ENCODE measurements at regions not wholly inside any gene's neighbourhood (a gene's known extent, or its start where the extent isn't known, plus 50 kb on each side); places are given as distances from the start of the nearest gene placed in this dataset.

GRCh38 chr2:117071556-117072102 is 742.9 kb upstream of the DDX18 start:
- DNase-seq (ENCODE audit: low spot score) = no peak

DNA sequence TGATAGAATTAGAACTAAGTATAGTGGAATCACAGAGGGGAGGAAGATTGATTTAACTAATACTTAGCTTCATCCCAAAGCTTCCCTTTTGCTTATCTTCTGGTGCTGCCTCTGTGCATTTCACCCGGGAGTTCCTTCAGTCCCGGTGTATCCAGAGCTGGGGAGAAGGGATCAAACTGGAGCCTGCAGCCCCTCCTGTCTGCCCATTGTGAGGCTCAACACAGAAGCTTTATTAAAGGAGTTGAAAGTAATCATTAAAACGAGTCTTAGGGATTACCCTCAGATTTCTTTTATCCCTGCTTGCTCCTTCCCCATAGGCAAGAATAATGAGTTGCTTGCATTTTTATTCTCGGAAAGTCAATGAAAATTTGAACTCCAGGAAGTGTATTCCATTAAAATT is 739.7 kb upstream of the DDX18 start:
- DNase-seq (ENCODE audit: low spot score) = no peak

DNA sequence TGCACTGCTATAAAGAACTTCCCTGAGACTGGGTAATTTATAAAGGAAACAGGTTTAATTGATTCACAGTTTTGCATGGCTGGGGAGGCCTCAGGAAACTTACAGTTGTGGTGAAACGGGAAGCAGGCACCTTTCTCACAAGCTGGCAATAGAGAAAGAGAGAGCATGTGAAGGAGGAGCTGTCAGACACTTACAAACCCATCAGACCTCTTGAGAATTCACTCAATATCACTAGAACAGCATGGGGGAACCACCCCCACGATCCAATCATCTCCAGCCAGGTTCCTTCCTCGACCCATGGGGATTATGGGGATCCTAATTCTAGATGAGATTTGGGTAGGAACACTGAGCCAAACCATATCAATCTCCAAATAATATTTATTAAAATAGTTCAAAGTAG is 729.2 kb upstream of the DDX18 start:
- no peak for DNase-seq (ENCODE audit: low spot score)

DNA sequence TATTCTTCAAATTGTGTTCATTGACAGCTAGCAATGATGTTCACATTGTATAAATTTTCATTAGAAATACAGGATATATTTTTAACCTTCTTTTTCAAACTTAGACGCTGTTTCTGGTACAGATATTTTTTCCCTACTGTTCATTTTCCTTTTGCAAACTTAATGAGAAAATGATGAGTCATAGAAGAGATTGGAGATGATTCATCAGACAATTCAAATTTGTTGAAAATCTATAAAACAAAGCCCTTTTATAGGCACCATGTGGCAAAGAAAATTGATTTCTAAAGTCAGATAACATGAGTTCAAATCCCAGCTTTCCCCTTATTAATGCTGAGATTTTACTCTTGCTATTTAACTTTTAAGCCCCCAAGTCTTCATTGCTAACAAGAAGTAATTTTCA is 728.8 kb upstream of the DDX18 start:
- no peak for DNase-seq (ENCODE audit: low spot score)

DNA sequence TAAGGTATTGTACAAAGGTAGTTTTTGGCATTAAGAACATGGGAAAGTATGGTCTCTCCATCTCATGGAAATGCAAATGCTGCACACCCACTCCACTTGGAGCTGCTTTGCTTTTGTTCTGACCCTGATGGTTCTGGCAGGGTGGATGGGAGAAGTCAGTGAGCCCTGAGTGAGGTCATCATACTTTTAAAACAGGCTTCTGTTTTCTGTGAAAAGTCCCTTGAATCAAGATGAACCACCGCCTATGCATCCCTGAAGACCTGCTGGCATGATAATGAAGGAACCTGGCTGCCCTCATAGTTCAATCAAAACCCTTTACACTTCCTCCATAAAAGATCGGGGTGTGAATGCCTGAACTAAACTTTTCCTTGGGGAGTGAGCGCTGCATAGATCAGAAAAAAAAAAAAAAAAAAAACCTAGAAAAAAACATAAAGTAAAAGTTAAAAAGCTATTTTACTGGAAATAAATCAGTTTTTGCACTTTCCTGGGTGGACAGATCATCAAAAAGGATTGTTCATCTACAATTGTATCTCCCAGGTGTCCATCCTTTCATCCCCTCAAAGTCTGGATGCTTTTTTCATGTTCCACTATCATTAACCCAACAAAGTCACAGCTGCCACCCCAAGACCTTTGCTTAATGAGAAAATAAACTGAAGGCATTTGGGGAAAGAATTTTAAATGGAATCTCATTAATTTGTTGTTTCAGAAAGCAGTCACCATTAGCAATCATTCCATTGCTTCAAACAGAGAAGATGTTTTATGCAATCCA is 728.1 kb upstream of the DDX18 start:
- DNase-seq (ENCODE audit: low spot score) = no peak

DNA sequence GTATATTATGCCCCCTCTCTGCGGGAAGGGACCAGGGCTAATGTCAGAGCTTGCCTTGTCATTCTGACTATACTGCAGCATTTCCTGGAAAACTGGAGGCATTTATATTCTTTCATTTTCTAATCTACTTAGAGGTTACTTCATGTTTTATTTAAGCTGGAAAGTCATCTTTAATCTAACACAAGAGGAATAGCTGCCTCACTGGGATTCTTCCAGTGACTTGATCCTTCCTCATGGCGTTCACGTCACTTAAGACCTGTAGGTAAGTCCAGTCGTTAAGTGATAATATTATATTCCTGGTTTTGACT is 727.6 kb upstream of the DDX18 start:
- DNase-seq (ENCODE audit: low spot score) = no peak

DNA sequence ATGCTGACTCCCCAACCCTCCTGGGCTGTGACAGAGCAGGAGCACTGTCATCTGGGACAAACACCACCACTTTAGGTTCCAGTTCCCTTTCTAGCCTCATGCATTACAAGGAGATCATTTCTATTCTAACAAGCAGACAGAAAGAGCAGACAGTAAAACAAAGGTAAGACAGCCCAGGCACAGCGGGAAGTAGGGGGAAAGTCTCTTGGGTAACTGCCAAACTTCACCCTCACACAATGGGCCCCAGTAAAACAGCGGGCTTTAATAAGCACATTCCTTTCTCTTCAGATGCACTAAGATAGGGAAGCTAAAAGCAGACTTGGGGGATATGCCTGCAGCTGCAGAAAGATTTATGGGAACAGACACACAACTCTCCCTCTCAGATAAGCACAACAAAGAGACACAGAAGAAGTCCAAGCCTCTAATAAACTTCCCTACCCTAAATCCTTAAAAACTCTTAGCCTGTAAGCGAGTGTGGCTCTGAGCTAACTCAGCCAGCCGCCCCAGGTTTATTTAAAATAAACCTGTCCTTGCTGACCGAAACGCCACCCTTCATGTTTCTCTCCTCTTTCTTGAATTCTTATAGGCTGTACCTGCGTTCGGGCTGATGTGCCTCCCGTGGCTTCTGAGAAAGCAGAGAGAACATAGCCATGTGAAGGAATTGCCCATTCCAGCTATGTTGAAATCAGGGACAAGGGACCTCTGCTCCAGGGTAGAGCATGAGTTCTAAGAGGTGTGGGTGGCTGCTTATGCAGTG is 726.8 kb upstream of the DDX18 start:
- DNase-seq (ENCODE audit: low spot score) = no peak

DNA sequence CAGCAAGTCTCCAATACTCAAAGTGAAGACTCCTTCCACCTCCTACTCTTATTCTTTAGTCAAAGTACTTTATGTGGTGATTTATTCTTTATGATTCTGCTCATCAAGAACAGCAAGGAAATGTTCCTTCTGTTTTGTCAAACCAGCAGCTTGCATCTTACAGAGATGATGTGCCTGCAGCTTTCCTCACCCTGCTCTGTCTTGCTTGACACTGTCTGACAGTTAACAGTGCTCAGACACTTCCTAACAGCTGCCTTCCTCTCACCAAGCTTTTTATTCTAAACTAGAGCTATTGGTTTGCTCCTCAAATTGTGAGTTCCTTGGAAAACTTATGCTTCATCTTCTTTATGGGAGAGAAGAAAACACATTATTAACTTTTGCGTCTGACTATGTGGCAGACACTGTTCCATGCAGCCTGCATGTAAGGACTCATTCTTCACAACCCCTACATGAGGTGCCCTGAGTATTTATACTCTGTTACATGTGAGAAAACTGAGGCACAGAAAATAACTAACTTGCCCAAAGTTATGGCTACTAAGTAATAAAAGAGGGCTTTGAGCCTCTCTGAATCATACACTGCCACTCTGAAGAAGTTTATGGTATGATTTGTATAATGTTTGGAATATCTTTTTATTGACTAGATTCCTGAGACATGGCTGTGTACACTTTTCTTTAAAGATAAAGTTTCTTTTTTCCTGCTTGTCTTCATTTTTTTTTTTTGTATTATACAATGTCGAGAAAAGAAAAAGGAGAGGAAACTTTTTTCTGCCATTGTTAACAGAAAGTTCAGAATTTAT is 723.3 kb upstream of the DDX18 start:
- no peak for DNase-seq (ENCODE audit: low spot score)

DNA sequence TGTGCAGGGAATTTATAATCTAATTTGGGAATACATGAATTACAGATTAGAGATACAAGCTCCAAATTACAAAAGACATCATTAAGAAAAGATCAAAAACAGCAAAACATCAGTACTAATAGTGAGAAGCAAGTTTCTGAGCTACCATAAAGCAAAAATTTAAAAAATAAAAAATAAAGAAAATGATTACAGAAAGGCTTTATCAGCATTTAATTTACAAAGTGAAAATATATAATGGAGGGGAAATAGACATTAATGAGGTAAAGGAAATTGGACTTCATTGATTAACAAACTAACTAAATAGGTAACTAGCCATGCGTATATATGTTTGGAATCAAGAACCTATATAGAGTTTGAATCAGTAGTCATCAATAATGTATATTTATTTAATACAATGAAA is 712.9 kb upstream of the DDX18 start:
- no peak for DNase-seq (ENCODE audit: low spot score)

DNA sequence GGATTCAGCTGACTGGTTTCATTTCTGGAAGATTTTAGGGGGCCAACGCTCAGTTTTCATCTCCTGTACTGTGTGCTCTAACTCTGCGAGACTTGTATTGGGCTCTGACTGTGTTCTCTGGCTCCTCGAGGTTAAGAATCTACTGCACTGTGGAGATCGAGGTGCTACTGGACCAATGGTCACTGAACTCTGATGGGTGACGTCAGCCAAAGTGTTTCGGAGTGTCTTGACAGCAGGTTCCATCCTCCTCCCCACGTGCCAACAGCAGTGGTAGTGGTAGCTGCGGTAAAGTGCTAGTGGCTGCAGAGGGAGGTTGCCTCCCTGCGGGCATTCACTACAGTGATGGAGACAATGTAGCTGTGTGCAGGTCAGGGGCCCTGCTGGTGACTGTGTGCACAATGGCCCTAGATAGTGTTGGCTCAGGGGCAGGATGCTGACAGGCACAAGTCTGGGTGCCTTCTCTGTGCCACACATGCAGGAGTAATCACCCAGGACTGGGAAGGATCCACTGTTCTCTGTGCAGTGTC is 705.7 kb upstream of the DDX18 start:
- no peak for DNase-seq (ENCODE audit: low spot score)

DNA sequence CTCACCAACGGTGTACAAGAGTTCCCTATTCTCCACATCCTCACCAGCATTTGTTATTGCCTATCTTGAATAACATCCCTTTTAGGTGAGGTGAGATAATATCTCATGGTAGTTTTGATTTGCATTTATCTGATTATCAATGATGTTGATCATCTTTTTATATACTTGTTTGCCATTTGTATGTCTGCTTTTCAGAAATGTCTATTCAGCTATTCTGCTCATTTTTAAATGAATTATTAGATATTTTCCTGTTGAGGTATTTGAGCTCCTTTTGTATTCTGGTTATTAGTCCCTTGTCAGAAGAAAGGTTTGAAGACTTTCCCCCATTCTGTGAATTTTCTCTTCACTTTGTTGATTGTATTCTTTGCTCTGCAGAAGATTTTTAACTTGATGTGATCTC is 695.5 kb upstream of the DDX18 start:
- no peak for DNase-seq (ENCODE audit: low spot score)

- DNase-seq (ENCODE audit: low spot score) = no peak
Observed at GRCh38 chr2:117123362-117123761, 691.1 kb upstream of the DDX18 start.

DNA sequence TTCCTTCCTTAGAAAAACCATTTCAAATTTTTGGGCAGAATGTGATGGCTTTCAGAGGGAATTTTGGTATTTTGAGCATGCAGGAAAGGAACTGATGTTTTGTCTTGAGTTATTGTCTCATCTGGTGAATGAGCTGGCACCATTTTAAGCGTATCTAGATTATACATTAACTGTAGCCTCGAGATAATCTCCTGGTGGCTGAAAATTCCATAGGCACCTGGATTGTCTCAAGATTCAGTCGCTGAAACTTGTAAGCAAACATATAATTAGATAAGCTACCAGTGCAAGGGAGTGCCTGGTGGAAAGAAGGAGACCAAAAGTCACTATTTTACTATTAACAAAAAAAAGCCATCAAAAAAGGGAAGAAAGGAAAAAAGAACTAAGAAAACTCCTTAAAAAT is 687.8 kb upstream of the DDX18 start:
- DNase-seq (ENCODE audit: low spot score) = no peak

DNA sequence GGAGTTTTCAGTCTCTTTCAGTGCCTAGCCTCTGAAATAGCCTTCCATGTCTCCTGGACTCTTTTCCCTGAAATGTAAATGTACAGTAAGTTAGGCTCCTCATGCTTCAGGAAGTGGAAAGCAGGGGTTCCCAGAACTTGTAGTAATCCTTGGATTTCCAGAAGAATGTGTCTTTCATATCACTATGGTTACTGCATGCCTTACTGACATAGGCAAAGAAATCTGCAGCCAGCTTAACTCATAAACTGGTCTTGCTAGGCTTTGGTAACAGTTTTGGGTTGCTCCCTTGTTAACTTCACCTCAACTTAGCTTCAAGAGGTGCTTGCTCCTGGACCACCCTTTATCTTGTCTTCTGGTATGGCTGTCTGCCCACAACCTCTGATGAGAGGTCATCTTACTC is 686.8 kb upstream of the DDX18 start:
- DNase-seq (ENCODE audit: low spot score) = peak; percentile 33

DNA sequence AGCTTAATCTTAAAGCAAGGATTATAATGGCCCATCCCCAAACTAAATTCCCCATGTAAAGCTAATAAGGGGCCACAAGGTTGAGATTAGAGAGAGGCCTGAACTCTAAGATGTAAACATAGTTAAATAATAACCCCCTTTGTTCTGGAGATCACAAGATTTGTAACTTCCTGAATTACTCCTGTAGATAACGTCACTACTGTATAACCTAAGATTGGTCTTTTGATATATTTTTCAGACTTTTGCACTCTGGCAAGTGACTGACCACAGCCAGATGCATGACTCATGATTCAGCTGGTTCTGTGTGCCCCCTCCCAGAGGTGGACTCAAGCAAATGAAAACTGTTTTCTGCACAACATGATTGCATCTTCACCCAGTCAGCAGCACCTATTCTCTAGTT is 686.0 kb upstream of the DDX18 start:
- peak; percentile 74 for DNase-seq (ENCODE audit: low spot score)

DNA sequence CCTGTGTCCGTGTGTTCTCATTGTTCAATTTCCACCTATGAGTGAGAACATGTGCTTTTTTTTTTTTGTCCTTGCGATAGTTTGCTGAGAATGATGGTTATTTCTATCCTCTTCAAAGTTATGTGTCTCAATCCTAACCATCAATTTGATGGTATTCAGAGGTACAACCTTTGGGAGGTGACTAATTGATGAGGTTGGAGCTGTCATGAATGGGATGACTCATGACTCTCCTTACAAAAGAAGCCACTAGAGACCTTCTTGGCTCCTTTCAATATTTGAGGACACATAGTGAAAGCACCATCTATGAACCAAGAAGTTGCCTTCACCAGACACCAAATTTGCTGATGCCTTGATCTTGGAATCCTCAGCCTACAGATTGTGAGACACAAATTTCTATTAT is 677.1 kb upstream of the DDX18 start:
- DNase-seq (ENCODE audit: low spot score) = no peak

DNA sequence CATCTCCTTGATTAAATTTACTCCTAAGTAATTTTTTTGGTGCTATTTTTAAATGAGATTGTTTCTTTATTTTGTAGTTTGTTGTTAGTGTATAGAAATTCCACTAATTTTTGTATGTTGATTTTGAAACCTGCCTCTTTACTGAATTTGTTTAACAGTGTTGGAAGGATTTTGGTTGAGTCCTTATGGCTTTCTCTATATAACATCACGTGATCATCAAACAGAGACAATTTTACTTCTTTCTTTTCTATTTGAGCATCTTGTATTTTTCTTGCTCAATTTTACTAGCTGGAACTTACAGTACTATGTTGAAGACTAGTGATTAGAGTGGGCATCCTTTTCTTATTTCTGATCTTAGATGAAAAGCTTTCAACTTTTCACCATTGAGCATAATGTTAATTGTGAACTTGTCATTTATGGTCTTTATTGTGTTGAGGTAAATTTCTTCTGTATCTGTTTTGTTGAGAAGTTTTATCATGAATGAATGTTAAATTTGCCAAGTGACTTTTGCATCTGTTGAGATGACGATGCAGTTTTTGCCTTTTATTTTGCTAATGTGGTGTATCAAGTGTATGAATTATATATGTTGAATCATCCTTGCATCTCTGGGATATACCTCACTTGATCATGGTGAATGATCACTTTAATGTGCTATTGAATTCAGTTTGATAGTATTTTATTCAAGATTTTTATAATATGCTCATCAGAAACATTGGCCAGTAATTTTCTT is 645.3 kb upstream of the DDX18 start:
- DNase-seq (ENCODE audit: low spot score) = no peak

DNA sequence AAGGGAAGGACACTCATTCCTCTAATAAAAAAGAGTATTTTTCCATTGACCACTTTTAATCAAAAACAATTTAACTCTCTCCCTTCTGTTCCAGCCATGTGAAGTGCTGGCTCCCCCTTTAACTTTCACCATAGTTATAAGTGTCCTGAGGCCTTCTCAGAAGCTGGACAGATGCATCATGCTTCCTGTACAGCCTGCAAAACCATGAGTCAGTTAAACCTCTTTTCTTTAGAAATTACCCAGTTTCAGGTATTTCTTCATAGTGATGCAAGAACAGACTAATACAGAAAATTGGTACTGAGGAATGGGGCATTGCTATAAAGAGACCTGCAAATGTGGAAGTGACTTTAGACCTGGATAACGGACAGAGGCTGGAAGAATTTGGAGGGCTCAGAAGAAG is 643.6 kb upstream of the DDX18 start:
- DNase-seq (ENCODE audit: low spot score) = no peak

DNA sequence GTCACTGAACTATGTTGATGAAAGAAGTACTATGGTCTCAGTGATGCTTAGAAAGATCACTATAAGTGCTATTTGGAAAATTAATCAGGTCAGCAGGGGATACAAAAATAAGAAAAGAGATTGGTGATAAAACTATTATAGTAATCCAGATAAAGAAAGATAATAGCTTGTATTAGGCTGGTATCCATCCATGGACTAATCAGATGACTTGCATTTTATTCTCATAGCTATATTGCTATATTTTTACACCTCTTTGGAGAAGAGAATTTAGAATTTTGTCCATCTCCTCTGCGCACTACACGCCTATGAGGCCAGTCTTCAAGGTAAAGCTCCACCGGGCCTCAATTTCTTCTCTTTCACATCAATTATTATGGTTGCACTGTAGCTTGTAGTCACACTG is 635.1 kb upstream of the DDX18 start:
- DNase-seq (ENCODE audit: low spot score) = no peak

DNA sequence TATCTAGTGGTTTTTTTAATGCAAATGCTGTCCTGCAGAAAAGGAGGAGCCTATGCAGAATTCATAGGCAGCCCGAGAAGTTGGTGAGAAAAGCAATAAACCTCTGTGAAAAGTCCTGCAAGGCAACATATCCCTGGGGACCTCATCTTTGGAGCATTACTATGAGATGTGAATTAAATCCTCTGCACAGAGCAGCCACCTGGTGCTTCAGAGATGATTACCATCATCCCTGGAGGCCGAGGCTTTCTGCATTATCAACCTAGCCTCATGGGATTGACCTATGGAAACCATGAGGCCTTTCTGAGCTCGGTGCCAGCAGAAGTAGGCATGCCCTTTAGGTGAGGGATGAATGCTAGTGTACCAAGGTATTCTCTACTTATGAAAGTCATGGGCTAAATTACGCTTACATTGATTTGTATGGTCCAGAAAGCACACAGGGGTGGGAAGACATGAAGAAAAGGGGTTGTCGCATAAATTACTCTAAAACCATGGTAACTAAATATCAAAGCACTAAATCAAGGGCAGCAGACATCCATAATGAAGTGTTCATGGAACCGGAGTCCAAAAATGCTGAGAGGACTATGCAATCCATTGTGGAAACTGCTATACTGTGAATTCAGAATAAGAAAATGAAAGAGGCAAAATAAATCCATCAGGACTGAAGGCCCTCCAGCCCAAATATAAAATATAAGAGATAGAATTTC is 623.5 kb upstream of the DDX18 start:
- DNase-seq (ENCODE audit: low spot score) = no peak

DNA sequence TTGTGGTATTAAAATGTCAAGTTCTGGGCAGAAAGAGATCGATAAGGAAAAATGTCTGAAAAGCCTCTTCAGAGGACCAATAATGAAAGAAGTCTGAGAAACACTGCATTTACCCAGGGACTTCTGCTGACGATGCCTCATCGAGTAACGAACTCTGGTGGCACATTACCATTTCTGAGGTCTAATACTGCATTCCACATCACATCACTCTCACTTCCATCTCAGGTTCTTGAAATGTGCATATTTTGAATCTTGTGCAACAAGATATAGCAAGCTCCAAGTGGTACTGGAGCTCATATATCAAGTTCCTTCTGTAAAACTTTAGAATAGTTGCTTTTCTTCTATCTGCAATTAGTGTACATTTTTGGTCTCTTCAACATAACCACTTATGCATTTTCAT is 619.1 kb upstream of the DDX18 start:
- DNase-seq (ENCODE audit: low spot score) = no peak
